GM21529 (cell line): ENCODE measurements at regions not wholly inside any gene's neighbourhood (a gene's known extent, or its start where the extent isn't known, plus 50 kb on each side); places are given as distances from the start of the nearest gene placed in this dataset.
"Not testable (repeated sequence)": the region's sequence is repeated elsewhere in the genome, so short reads cannot be mapped to it uniquely, and the experiment has no call there.

Experiments
- ATAC-seq: cut with Tn5 transposase; IDR thresholded peaks from one replicate; pipeline ENCODE4 v1.9.1; 2021; ENCODE audit not compliant: unreplicated experiment

DNA sequence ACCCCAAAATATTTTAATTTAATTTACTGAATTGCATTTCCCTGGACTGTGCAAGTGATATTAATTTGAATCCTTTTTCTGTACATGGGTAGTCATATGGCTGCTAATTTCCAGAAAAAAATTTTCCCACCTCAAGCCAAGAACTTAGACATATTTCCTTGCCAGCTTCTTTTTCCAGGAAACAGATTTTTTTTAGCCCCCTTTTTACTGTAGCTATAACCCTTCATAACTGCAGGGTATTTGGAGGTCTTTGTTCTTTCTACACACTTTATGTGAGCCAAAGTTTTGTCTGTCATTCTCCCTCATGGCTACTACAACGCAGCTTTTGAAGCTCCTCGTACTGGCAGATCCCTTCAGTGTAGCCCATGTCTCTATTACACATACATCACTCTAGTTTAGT lies 261.2 kb upstream of the PIK3R1 start:
- no peak for ATAC-seq

DNA sequence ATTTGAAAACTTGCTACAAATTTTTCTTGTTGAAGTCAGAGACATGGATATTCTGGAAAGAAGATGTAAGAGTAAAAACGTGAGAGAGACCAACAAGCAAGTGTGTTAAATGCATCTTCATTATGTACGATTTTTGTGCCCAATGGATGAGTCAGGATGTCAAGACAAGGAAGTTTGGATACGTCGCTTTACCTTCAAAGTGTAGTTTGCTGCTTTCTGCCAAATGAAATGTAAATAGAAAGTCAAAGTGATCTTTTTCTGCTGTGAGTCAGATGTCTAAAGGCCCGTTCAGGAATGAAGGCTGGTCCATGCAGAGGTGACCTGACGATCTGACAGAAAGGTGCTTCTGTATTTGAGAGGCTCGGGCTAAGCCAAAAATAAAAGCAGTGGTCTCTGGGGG lies 273.1 kb upstream of the PIK3R1 start:
- no peak for ATAC-seq

DNA sequence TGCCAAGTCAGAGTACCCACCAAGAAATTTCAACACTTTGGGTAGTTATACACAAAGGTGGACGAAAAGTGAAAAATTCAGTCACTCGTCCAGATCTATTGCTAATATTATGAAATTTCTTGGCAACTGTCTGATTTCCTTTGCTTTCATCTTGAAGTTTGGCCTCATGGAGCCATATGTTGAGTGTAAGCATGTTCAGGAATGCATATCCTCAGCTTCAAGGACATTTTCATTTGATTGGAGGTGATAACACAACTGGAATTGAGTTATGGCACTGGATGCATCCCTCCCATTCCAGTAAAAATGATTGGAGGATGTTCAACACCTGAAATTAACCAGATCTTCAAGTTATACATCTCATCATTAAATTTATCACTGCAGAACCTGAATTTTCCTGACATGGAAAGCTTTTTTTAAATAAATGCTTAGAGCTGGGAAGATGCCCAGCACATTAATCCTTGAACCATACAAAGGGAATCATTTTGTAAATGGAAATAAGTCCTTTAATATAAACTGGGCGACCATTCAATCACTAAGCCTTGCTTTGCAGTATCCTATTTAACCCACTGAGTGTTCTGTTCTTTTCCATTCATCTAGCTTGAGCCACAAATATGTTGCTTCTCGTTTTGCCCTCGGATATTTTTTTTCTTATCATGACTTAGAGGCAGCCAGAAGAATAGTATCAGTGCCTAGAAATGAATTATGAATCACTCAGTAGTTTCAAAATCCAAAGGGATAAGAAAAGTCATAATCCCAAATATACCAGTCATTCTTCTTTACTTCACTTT lies 273.7 kb upstream of the PIK3R1 start:
- no peak for ATAC-seq

DNA sequence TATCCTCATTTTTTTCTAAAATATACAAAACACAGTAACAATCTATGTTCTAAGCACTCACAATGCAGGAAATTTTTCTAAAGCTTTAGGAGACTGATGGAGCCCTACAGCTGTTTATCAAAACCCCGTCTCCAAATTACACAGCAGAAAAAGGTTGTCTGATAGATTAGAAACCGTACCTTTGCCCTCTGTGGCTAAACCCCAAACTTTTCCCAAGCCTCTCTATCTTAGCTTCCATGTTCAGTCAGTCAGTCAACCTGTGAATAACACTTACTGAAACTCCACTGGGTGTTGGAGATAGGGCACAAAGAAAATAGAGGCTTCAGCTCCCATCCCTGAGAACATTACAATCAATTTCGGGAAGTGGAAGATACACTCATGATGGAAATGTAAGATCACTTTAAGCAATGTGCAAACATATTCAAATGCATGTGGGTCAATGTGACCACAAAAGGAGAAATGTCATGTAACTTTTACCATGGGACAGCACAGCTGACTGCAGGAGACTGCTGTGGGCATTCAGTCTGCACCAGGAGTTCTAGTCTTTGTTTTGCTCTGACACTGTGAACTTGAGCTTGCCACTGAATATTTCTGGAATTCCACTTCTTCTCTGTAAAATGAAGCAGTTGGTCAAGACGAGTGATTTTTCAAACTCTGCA lies 279.5 kb upstream of the PIK3R1 start:
- ATAC-seq, result no peak

DNA sequence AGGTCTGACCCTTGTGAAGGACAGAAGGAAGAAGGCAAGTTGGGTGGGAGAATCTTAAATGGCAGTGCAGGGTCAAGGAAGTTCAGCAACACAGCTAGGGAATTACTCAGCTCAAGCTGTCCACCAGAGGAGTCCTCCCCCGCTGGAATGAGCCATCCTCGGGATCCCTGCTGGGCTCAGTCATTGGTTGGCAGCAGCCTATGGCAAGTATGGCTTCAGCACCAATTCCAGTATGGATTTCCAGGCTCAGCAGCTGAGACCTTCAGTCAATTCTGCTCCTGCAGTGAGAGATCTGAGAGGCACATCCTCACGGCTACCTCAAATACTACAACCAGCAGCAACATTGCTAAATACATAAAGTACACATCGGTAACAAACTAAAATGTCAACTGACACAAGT lies 280.6 kb upstream of the PIK3R1 start:
- no peak for ATAC-seq

DNA sequence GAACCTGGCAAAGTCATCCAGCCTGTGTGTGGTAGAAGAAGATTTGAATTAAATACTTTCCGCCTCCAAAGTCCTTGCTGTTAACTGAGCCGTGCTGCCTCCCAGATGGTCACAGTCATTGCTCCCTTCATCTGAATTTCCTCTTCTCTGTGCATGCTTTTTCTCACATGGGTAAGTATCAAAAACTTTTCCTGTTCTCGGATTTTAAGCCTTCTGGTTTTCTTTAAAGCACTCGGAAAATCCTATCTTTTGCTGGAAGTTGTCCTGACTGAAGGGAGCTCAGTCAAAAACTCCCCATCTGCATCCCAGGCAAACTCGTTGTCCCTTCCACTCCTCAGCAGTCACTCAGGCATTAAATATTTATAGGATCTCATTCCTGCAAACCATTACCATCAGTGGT lies 290.0 kb upstream of the PIK3R1 start:
- ATAC-seq, result no peak

DNA sequence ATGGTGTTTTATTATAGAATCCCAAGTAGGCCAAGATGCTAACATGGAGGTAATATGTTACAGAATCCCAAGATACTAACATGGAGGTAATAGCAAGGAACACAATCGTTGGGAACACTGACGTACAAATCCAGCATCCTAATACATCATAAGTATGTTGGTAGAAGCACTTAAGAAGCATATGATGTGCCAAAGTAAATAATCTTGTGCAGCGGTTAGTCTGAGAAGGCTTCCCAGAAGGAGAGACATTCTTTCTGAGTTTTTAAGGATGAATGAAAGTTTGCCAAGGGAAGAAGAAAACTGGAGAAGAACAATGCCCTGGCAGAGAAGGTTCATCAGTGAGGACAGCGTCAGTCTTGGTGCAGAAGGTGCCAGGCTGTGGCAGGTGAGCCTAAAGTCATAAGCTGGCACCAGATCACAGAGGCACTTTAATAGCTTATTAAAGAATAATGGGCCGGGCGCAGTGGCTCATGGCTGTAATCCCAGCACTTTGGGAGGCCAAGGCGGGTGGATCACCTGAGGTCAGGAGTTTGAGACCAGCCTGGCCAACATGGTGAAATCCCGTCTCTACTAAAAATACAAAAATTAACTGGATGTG lies 294.5 kb upstream of the PIK3R1 start:
- ATAC-seq, result no peak

DNA sequence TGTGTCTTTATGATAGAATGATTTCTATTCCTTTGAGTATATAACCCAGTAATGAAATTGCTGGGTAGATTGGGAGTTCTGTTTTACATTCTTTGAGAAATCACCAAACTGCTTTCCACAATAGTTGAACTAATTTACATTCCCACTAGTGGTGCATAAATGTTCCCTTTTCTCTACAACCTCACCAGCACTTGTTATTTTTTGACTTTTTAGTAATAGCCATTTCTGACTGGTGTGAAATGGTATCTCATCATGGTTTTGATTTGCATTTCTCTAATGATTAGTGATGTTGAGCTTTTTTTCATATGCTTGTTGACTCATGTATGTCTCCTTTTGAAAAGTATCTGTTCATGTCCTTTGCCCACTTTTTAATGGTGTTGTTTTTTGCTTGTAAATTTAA lies 296.0 kb upstream of the PIK3R1 start:
- not testable (repeated sequence) for ATAC-seq

DNA sequence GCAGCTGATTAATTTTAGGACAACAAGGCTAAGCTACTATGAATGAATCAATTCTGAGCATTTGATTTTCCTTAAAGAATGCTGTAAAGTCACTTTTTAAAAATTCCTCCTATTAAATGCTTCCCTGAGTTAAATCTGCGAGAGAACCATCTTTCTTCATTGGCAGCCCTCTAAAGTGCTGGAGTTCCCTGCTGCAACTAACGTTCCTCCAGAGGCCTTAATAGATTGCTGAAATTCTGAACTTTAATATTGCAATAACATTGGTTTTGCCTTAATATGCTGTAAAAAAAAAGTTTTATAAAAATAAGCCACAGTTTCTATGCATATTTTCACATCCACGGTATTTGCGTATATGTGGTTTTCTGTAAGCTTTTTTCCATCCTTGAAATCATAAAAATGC lies 298.0 kb upstream of the PIK3R1 start:
- no peak for ATAC-seq

DNA sequence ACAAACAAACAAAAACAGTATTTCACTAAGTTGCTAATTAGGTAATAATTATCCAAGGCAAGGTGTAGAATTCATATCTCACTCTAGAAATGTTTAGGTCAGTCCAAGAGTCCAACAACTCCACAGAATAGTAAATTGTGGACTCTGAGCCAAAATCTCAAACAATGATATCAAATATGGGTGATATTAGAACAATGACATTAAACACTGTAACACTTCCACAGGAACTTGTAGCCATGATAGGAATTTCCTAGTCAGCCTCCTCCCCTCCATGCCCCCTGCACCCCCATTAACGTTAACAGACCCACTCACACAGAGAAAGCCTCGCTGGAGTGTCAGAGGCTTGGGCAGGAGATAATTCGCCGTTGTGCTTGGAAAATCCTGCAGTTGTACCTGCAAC lies 305.0 kb upstream of the PIK3R1 start:
- ATAC-seq, result no peak

DNA sequence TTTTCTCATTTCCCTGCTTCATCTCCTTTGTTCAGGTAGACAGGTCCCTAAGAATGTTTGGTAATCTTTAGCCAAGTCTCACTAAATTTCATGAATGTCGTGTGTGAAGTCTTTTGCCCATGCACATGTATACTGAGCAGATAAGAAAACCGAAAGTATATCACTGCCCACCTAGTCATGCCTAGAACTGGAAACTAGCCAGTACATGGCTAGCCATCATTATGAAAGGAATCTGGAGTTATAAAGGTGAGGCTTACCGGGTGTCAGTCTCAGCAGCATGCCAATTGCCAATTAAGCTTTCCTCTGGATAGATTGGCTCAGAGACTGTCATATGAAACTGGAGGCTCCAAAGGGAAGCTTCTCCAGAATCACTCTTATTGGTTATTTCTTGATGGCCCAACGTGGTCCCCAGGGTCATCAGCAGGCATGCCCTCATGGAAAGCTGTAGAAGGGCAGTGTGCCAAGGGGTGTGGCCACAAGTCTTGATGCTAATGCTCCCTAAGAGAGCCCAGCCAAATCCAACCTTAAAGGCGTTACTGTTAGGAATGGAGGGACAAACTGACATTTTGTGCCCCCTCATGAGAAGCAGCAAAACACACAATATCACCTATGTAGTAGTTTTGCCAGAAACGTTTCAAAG lies 307.3 kb upstream of the PIK3R1 start:
- ATAC-seq, result no peak

DNA sequence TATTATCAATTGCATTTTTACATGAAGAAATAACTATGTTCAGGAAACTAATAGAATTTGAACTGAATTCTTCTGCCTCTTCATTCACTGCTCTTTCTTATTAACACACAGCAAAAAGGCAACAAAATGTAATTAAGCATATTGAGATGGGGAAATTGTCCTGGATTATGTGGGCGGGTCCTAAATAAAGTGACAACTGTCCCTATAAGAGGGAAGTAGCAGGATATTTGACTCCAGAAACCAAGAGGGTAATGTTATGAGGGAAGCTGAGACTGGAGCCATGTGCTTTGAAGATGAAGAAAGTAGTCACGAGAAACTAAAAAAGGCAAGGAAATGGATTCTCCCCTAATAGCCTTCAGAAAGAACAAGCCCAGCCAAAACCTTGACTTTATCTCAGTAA lies 311.2 kb upstream of the PIK3R1 start:
- no peak for ATAC-seq

DNA sequence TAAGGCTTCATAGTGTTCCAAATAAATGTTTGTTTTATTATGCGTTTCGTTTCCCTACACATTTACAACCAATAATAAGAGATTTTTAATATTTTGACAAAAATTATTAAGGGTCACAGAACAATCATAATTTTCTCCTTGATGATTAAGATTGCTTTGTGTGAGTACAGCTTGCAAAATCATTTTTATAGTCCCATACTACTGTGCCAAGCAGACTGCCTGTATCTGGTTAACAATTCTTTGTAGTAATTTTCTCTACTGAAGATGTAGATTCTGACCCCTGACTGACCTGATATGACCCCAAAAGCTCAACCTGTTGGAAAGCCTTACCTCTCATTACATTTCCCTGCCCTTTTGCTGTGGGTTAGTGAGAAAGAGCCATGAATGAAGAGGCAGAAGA lies 311.9 kb upstream of the PIK3R1 start:
- ATAC-seq, result no peak

DNA sequence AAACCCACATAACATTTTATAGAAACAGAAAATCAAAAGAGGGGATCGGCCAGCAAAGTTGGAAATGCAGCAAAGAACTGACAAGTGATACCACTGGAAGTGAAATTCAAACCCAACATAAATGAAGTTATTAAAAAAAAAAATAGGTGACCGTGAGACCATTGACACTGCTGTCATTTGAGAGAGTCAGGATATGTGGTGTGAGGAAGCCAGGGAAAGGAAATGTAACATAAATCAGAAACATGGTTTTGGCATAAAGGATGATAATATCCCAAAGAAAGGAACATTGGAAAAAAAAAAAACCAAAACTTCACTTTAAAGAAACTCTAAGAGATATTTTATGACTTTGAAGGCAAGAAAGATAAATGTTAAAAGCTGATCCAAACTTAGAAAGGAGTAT lies 312.4 kb upstream of the PIK3R1 start:
- ATAC-seq, result no peak

DNA sequence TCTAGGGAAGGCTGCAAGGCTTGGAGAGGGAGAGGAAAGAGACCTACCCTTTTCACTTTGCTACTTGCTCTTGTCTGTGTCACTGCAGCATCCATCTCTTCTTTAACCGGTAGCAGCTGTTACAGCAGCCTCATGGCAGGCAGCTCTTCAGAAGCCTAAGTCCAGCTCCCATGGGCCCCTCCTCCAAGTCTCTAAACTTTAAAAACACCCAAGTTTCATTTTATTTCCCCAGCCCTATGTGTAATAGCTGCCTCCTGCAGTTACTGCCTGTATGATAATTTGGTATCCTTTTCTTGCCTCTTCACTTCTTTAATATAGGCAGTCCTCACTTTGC lies 313.1 kb upstream of the PIK3R1 start:
- no peak for ATAC-seq

DNA sequence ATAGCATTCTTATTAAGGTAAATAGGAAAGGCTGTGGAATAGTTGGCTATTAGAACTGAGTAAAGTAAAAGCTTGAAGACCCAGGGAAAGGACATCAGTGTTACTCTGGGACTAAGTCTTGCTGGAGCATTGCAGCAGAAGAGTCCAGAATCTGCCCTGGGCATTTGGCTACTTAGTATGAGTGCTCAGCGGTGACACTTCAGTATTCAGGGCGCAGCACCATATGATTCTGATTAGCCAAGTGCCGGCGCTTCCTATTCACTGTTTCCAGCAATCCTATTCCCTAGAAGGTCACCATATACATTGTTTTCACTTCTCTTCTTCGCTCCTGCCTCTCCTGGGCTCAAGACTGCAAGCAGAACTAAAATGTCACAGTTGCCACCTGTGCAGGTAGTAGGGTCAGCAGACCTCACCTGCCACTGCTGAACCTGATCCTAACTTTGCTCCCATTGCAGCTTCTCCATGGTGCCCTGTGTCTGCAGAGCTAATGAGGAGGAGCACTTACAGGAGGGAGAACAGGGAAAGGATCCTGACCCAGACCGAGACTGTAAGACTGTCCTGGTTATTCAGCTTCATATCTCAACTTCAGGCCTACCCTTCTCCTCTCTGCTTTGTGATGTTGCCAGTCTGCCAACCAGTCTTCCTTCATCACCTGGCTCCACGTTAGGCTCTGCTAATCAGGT lies 313.6 kb upstream of the PIK3R1 start:
- no peak for ATAC-seq

DNA sequence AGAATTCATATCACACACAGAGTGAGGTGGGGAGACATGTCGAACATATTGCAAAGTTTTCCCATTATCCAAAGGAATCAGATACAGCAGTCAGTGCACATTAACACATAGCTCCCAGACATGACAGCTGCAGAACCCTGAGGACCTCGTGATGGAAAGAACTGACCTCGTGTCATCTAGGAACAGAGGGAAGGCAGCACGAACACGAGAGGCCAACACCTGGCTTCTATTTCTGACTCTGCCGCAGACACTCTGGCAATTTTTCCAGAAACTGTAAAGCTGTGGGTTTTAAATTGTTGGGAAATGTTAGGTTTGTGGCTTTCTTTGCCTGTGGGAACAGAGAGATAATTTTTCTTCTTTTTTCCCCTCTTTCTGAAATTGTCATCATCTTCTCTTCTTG lies 315.0 kb upstream of the PIK3R1 start:
- ATAC-seq, result no peak

DNA sequence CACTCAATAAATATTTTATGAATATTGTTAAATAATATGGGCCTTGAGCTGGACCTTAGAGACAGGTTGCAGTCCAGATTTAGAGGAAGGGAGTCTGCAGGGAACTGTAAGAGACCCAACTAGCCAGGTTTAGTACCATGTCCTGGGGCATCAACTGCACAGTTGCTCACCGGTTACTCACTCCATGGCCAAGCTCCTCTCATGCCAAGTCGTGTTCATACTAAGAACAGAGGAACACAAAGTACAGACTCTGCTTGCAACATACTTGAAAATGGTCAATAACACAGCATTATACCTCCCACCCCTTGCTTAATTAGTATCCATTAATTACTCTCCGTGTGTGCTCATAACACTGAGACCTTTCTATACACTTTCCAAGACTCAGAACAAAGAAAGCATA lies 317.6 kb upstream of the PIK3R1 start:
- ATAC-seq, result no peak

DNA sequence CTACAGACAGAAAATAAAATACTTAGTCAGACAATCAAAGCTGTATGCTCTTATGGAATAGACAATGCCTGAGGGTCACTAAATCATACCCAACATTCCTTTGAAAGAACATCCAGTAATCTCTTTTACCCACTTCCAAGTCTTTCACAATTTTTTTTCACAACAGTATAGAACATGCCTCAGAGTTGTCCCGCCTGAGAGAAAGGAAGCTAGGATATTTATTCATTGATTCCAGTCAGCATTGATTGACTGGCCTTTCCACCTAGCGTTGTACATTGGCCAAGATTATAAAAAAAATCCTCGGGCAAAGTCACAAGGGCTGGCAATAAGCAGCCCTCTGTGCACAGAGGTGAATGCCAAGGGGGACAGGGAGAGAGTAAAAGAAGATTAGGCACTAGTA lies 318.1 kb upstream of the PIK3R1 start:
- no peak for ATAC-seq

DNA sequence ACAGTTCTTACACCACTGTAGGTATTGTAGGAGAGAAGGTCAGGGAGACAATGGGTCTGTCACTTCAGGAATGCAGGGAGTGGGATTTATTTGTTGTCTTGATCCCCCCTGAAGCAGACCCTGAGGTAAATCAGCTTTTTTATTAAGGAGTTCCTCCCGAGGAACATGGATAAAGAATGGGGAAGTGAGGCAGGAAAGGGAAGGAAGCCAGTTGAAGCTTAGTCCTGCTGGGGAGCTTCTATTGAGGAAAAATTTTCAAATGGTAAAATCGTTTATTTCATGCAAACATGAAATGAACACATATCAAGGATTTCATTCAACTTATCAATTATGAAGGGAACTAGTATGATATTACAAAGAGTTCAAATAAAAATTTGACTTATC lies 318.6 kb upstream of the PIK3R1 start:
- ATAC-seq, result no peak

DNA sequence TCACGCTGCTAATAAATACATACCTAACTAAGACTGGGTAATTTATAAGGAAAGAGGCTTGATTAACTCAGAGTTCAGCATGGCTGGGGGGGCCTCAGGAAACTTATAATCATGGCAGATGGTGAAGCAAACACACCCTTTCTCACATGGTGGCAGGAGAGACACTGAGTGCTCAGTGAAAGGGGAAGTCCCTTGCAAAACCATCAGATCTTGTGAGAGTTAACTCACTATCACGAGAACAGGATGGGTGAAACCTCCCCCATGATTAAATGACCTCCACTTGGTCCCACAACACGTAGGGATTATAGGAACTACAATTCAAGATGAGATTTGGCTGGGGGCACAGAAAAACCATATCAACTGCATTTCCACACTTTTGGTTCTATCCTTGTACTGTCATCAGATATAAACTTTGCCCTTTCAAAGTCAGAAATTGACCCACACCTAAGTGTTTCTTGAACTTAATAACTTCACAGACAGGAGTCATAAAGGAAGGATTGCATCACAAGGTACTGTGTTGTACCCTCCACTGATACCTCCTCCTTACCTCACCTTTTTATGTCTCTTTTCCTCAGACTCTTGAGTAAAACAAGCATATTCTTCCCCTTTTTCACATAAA lies 319.1 kb upstream of the PIK3R1 start:
- no peak for ATAC-seq
